ENCODE measurements at regions not wholly inside any gene's neighbourhood (a gene's known extent, or its start where the extent isn't known, plus 50 kb on each side); places are given as distances from the start of the nearest gene placed in this dataset.

GRCh38 chr4:80136270-80136669 is 61.0 kb upstream of the PRDM8 start:
- no peak overlapping the region for H3K4me2 ChIP-seq (ENCODE audit: low read depth, low read length)
- no peak for DNase-seq
- no peak overlapping the region for H3K27ac ChIP-seq (ENCODE audit: low read length)

GRCh38 chr4:80135702-80136058 is 61.6 kb upstream of the PRDM8 start:
- H3K9ac ChIP-seq (ENCODE audit: low read length), result no peak overlapping the region
- no peak overlapping the region for H2AFZ ChIP-seq (ENCODE audit: low read length)
- no peak overlapping the region for H3K4me2 ChIP-seq (ENCODE audit: low read depth, low read length)
- H3K4me1 ChIP-seq (ENCODE audit: low read length), result peaks cover 4% of the 10 kb centered on the region; the same call in 1 of the 2 replicates
- H4K20me1 ChIP-seq (ENCODE audit: insufficient read depth, low read length), result no peaks in the 10 kb centered on the region
- no peak for TF ChIP-seq EZH2phosphoT487 (IDR thresholded peaks at IDR 0.05; ENCODE audit: low read length)
- no peak for TF ChIP-seq EZH2 (optimal IDR thresholded peaks at IDR 0.05; ENCODE audit: low read depth, low read length)
- no peak for TF ChIP-seq CTCF (IDR thresholded peaks at IDR 0.05; ENCODE audit: low read length)
- no peaks in the 10 kb centered on the region for H3K79me2 ChIP-seq (ENCODE audit: low read length)
- no peaks in the 10 kb centered on the region for H3K27me3 ChIP-seq (replicated peaks; ENCODE audit: insufficient read depth, low read length)
- no peaks in the 10 kb centered on the region for H3F3A ChIP-seq (ENCODE audit: insufficient read depth, low read length)
- H3K4me3 ChIP-seq (ENCODE audit: low read length), result no peak overlapping the region
- no peaks in the 10 kb centered on the region for H3K9me3 ChIP-seq (replicated peaks; ENCODE audit: insufficient read depth, low read length)
- DNase-seq, result no peak
- H3K9me2 ChIP-seq (replicated peaks; ENCODE audit: insufficient read depth, low read length), result no peaks in the 10 kb centered on the region; the same call in 1 of the 2 replicates
- H3K36me3 ChIP-seq (replicated peaks; ENCODE audit: insufficient read depth, low read length), result no peaks in the 10 kb centered on the region
- H3K27ac ChIP-seq (ENCODE audit: low read length), result no peak overlapping the region

More at GRCh38 chr4:80136270-80136669, 61.0 kb upstream of the PRDM8 start:
- no peaks in the 10 kb centered on the region for H3K79me2 ChIP-seq (ENCODE audit: low read length)
- H2AFZ ChIP-seq (ENCODE audit: low read length), result no peak overlapping the region
- TF ChIP-seq EZH2phosphoT487 (IDR thresholded peaks at IDR 0.05; ENCODE audit: low read length), result no peak
- TF ChIP-seq EZH2 (optimal IDR thresholded peaks at IDR 0.05; ENCODE audit: low read depth, low read length), result no peak
- no peak for TF ChIP-seq CTCF (IDR thresholded peaks at IDR 0.05; ENCODE audit: low read length)
- no peaks in the 10 kb centered on the region for H3K27me3 ChIP-seq (replicated peaks; ENCODE audit: insufficient read depth, low read length)
- H3K9ac ChIP-seq (ENCODE audit: low read length), result no peak overlapping the region
- no peaks in the 10 kb centered on the region for H3F3A ChIP-seq (ENCODE audit: insufficient read depth, low read length)
- H3K4me3 ChIP-seq (ENCODE audit: low read length), result no peak overlapping the region
- H3K9me3 ChIP-seq (replicated peaks; ENCODE audit: insufficient read depth, low read length), result no peaks in the 10 kb centered on the region
- no peaks in the 10 kb centered on the region for H4K20me1 ChIP-seq (ENCODE audit: insufficient read depth, low read length)
- H3K36me3 ChIP-seq (replicated peaks; ENCODE audit: insufficient read depth, low read length), result no peaks in the 10 kb centered on the region
- no peaks in the 10 kb centered on the region; the same call in 1 of the 2 replicates for H3K9me2 ChIP-seq (replicated peaks; ENCODE audit: insufficient read depth, low read length)
- H3K4me1 ChIP-seq (ENCODE audit: low read length), result peaks cover 4% of the 10 kb centered on the region; the same call in 1 of the 2 replicates

- peaks cover 4% of the 10 kb centered on the region; the same call in 1 of the 2 replicates for H3K4me1 ChIP-seq (ENCODE audit: low read length)
- H3K4me3 ChIP-seq (ENCODE audit: low read length), result no peak overlapping the region
- H3K79me2 ChIP-seq (ENCODE audit: low read length), result no peaks in the 10 kb centered on the region
- H3K36me3 ChIP-seq (replicated peaks; ENCODE audit: insufficient read depth, low read length), result no peaks in the 10 kb centered on the region
- no peak for DNase-seq
- H3K27me3 ChIP-seq (replicated peaks; ENCODE audit: insufficient read depth, low read length), result no peaks in the 10 kb centered on the region
- H3K9ac ChIP-seq (ENCODE audit: low read length), result no peak overlapping the region
- no peaks in the 10 kb centered on the region; the same call in 1 of the 2 replicates for H3K9me2 ChIP-seq (replicated peaks; ENCODE audit: insufficient read depth, low read length)
- no peaks in the 10 kb centered on the region for H3F3A ChIP-seq (ENCODE audit: insufficient read depth, low read length)
- H2AFZ ChIP-seq (ENCODE audit: low read length), result no peak overlapping the region
- no peak overlapping the region for H3K27ac ChIP-seq (ENCODE audit: low read length)
- no peaks in the 10 kb centered on the region for H4K20me1 ChIP-seq (ENCODE audit: insufficient read depth, low read length)
- no peak for TF ChIP-seq EZH2 (optimal IDR thresholded peaks at IDR 0.05; ENCODE audit: low read depth, low read length)
- TF ChIP-seq EZH2phosphoT487 (IDR thresholded peaks at IDR 0.05; ENCODE audit: low read length), result no peak
- no peak for TF ChIP-seq CTCF (IDR thresholded peaks at IDR 0.05; ENCODE audit: low read length)
- H3K4me2 ChIP-seq (ENCODE audit: low read depth, low read length), result no peak overlapping the region
- H3K9me3 ChIP-seq (replicated peaks; ENCODE audit: insufficient read depth, low read length), result no peaks in the 10 kb centered on the region
Observed at GRCh38 chr4:80134936-80135701, 62.1 kb upstream of the ANTXR2 start.

All from MM.1S (cell line).